Fibroblast of the aortic adventitia (primary cell): ENCODE measurements at regions not wholly inside any gene's neighbourhood (a gene's known extent, or its start where the extent isn't known, plus 50 kb on each side); places are given as distances from the start of the nearest gene placed in this dataset.

ENCODE experiments used
- DNase-seq: peaks from one replicate; pipeline ENCODE4 v3.0.0-alpha.2; 2010; ENCODE audit warnings: low read depth
- H3K4me3 ChIP-seq: 2 replicates; pipeline ENCODE4 v1.5.1; 2011; ENCODE audit warnings: low read depth, mild to moderate bottlenecking, control low read depth, low read length, moderate library complexity
- TF ChIP-seq, protein P1 (sequence below): IDR thresholded peaks from 2 replicates; pipeline ENCODE4 v1.5.1; 2011; ENCODE audit warnings: mild to moderate bottlenecking, low read length, control low read depth, inconsistent platforms; ENCODE audit not compliant: insufficient read depth

- TF ChIP-seq, protein P1, sequence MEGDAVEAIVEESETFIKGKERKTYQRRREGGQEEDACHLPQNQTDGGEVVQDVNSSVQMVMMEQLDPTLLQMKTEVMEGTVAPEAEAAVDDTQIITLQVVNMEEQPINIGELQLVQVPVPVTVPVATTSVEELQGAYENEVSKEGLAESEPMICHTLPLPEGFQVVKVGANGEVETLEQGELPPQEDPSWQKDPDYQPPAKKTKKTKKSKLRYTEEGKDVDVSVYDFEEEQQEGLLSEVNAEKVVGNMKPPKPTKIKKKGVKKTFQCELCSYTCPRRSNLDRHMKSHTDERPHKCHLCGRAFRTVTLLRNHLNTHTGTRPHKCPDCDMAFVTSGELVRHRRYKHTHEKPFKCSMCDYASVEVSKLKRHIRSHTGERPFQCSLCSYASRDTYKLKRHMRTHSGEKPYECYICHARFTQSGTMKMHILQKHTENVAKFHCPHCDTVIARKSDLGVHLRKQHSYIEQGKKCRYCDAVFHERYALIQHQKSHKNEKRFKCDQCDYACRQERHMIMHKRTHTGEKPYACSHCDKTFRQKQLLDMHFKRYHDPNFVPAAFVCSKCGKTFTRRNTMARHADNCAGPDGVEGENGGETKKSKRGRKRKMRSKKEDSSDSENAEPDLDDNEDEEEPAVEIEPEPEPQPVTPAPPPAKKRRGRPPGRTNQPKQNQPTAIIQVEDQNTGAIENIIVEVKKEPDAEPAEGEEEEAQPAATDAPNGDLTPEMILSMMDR: no peak
- DNase-seq: no peak
- H3K4me3 ChIP-seq: no peak overlapping the region
These were observed 1130.1 kb upstream of the CELF4 start for GRCh38 chr18:38695559-38696280.

GRCh38 chr18:38693104-38693503 lies 1127.5 kb upstream of the CELF4 start:
- TF ChIP-seq, protein P1: no peak
- no peak overlapping the region for H3K4me3 ChIP-seq
- no peak for DNase-seq

DNA sequence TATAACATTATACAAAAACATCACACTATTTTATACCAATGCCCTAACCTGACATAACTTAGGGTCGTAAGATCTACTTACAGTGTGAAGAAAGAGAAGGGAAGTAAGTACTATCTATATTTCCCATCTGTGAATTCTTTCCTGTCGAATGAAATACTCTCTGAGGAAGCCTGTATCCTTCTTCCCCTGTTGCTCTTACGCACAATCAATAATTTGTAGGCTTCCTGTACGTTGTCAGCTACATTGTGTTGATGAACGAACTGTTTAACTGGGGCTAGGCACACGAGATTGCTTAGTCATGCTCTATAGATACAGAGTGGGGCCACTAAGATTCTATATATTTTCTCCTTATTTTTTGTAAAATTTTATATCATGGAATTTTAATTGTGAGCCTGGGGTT lies 1125.0 kb upstream of the CELF4 start:
- no peak for DNase-seq
- no peak overlapping the region for H3K4me3 ChIP-seq
- TF ChIP-seq, protein P1: no peak

- TF ChIP-seq, protein P1: no peak
- DNase-seq: no peak
- no peak overlapping the region for H3K4me3 ChIP-seq
These were observed 1122.8 kb upstream of the CELF4 start for GRCh38 chr18:38688416-38688815.

DNA sequence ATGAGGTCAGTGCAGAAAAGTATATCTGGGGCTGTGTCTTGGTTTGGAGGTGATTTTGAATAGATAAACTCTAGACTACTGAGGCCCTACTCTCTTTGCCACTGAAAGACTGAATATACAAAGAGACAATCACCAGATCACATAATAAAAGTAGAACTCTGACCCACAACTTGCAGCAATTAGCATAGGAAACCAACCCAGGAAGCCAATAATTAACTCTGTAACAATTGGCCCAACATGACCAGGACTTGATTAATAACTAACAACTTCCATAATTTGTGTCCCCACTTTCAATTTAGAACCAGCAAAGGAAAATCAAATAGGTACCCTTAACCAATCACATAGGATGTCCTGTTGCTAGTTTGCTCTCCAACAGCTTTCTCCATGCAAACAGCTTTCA lies 1104.9 kb upstream of the CELF4 start:
- H3K4me3 ChIP-seq: no peak overlapping the region
- TF ChIP-seq, protein P1: no peak

DNA sequence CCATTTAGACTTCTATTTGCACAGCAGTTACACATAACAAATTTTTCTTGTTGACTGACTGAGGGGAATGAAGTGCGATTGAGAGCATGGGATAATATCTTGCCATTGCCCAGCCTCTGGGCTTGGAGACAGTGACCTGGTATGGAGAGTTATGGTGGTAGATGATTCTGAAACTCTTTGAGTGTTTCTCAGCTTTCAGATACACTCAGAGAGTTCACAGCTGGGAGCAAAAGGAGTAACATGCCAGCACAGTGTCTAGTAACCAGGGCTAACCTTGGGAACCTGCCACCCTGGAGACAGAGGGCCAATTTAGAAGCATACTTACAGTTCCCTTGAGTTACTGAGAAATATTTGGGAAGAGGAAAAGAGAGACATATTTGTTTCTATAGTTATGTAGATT lies 1099.3 kb upstream of the CELF4 start:
- TF ChIP-seq, protein P1: no peak
- no peak for DNase-seq
- H3K4me3 ChIP-seq: no peak overlapping the region

More for the DNA sequence above, 1104.9 kb upstream of the CELF4 start:
- no peak for DNase-seq

- no peak for DNase-seq
These were observed 1098.1 kb upstream of the CELF4 start for GRCh38 chr18:38663682-38664081.

More at GRCh38 chr18:38663682-38664081, 1098.1 kb upstream of the CELF4 start:
- no peak overlapping the region for H3K4me3 ChIP-seq
- TF ChIP-seq, protein P1: no peak
